HG03280 (cell line): ENCODE measurements at regions not wholly inside any gene's neighbourhood (a gene's known extent, or its start where the extent isn't known, plus 50 kb on each side); places are given as distances from the start of the nearest gene placed in this dataset.

Experiments used
- ATAC-seq: cut with Tn5 transposase; IDR thresholded peaks from one replicate; pipeline ENCODE4 v1.9.1; 2021; ENCODE audit warnings: mild to moderate bottlenecking, moderate library complexity; ENCODE audit not compliant: unreplicated experiment

- no peak for ATAC-seq
Observed at GRCh38 chr1:79355090-79355489, 348.6 kb upstream of the ADGRL4 start.

DNA sequence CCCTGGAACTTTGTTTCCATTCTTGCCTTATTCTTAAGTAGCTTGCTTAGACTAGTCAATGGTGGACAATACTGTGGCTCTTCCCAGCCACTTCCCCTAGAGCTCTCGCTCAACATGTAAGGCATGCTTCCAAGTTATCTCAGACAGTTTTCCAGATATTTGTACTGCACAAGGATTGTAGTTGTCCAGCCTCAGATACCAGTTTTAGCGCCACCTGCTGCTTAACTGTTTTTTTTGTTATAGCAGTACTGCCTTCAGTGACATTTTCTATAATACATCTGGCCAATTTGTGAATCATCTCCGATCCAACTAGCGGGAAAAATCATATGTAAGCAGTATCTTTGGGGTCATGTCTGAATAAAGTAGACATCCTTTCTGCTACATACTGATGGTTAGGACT is 346.7 kb upstream of the ADGRL4 start:
- ATAC-seq = no peak

GRCh38 chr1:79326875-79327274 is 320.3 kb upstream of the ADGRL4 start:
- ATAC-seq = no peak

DNA sequence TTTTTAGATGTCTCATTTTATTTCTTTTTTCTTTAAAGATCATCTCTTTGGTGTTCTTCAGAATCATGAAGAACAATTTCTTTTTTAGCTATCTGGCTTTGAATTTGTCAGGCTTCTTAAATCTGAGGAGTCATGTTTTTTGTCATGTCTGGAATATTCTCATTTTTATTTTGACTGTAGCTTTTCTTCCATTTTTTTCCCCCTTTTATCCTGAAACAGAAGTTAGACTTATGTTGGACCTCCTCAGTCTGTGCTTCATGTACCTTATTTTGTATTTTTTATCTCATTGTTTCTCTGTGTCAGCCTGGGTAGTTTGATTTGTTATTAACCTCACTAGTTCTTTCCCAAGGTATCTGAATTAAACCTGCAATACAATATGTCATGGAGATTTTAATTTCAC is 319.2 kb upstream of the ADGRL4 start:
- no peak for ATAC-seq

- no peak for ATAC-seq
Observed at GRCh38 chr1:79325126-79325525, 318.6 kb upstream of the ADGRL4 start.

DNA sequence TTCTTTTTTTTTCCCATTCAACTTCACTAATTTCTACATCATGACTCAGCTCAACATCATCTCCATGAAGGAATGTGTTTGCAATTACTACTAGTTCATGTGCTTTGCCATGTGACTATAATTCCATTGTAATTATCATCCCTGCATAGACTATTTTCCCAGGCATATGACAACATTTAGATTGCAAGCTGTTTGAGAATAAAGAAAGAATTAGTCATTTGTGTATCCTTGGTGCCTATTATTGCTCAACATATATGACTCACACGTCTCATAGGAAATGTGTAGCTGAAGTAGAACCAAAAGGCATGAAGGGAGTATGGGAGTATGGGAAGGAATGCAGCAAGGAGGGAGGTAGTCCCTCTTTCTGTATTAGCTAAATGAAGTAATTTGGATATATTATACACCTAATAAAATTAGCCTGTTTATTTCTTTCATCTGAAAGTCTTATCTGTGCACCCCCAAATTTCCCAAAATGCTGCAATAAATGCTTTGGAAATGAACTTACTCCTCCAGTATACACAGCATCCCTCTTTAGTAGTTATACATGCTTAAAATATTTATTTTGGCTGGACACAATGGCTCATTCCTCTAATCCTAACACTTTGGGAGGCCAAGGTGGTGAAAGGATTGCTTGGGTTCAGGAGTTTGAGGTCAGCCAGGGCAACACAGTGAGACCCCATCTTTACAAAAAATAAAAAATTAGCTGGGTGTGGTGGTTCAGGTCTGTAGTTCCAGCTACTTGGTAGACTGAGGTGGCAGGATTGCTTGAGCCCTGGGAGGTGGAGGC is 316.9 kb upstream of the ADGRL4 start:
- no peak for ATAC-seq

- ATAC-seq = no peak
Observed at GRCh38 chr1:79322511-79323027, 316.0 kb upstream of the ADGRL4 start.

- no peak for ATAC-seq
Observed at GRCh38 chr1:79312438-79312837, 305.9 kb upstream of the ADGRL4 start.

GRCh38 chr1:79310609-79311008 is 304.1 kb upstream of the ADGRL4 start:
- no peak for ATAC-seq

DNA sequence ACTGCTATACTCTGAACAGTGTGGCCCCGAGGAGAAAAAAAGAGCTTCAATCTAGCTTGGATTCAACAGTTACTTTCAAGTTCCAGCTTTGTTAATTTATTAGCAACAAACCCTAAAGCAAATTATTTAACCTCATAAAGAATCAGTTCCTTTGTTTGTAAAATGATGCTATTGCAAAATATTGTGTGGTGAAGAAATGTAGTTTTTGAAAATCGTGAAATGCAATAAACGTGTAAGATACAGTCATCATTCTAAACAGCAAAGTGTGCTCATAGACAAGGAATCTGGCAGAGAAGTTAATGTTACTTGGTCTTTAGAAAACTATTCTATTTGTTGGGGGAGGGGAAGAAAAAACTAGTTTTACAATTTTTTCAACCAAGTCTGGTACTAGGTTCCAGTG is 297.6 kb upstream of the ADGRL4 start:
- ATAC-seq = no peak

GRCh38 chr1:79303040-79303439 is 296.5 kb upstream of the ADGRL4 start:
- no peak for ATAC-seq

DNA sequence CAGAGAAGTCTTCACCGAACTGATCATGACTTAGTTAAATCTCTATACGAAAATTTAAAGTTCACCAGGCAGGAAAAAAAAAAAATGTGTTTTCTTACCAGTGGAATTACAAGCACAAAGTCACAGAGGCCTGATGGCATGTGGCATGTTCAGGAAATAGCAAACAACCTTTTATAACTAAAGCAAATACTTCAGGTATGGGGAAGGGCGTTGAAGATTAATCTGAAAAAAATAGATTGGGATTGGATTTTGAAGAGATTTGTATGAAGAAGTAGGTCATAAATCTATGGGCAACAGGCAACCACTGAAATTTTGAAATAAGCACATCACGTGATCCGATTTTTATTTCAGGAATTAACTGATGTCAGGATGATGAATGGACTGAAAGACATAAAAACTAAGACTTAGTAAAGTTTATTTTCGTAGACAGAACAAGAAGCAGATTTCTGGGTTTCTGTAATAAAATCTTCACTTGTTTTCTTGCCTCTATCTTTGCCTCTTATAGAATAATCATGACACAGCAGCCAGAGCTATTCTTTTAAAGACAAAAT is 295.9 kb upstream of the ADGRL4 start:
- ATAC-seq = no peak

DNA sequence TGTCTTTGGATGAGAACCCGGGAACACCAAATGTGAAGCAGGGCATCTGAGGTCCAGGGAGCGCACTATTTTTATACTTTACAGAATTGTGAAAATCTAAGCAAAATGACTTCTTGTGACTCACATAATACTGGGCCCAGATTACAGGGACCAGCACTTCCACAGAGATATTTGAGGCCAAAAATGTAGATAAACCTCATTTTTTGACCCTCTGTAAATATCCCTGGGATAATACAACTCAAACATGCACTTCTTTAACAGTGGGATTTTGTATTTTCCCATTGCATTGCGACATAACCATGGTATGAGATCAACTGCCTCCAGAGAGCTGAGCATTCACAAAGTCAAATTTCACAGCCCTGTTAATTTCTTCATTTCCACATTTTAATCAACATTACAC is 289.4 kb upstream of the ADGRL4 start:
- ATAC-seq = no peak

DNA sequence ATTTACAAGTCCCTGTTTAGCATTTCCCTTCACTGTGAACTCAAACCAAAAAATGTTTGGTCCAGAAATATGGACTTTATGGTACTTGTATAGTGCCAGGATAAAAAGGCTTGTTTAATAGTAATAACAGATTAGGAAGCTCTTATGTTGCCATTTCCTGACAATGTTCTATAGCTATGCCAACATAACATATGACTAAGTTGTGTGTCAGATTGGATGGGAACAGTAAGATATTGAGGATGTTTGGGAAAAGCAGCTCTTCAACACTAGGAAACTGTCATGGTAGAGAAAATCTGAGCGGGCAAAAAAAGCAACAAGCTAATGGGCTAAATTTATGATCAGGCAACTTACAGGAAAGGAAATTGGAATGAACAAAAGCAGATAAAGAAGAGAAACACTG is 287.1 kb upstream of the ADGRL4 start:
- ATAC-seq = no peak

- no peak for ATAC-seq
Observed at GRCh38 chr1:79290927-79291474, 284.5 kb upstream of the ADGRL4 start.

DNA sequence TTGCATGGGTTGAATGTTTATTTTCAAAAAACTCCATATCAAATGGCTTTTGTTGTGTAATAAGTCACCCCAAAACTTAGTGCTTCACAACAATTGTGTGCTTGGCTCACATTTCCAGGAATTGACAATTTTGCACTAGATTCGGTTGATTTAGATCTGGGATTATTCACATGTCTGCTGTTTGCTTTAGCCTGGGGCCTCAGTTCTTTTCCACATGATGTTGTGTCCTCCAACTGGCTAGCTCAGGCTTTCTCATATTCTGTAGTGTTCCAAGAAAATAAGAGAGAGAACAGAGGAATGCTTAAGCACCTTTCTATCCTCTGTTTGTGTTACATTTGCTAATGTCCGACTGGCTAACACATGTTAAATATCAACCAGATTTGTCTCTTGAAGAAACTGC is 281.5 kb upstream of the ADGRL4 start:
- ATAC-seq = no peak

DNA sequence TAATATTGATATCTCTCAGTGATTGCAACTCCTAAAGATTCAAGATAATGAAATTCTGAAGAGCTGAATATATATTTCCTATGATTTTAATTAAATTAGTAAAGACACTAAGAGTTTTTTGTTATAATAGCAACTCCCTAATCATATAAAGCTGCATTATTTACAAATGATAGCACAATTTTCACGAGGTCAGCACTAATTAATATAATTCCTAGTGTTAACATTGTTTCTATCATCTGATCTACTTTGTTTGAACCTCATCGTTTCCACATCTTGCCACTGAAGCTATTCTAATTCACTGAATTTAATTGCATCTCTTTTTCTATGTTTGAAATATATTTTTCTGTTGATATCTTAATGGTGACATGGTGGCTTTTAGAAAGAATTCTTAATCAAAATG is 279.1 kb upstream of the ADGRL4 start:
- no peak for ATAC-seq

GRCh38 chr1:79283451-79283850 is 276.9 kb upstream of the ADGRL4 start:
- ATAC-seq = no peak

DNA sequence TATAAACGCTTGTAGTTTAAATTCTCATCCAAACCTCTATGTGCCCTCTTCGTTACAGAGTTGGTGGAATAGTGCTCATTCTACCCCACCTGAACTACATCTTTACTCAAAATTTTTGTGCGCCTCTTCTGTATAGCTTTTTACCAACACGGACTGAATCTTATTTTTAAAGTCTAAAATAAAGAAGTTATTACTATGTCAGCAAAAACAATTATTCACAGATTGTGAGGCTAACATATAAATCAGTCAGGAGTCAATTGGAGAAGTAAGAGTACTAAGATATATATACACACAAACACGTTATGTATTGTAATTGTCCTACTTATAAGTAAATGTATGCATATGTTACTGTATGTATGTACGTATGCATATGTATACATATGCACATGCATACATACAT is 274.9 kb upstream of the ADGRL4 start:
- ATAC-seq = no peak

- no peak for ATAC-seq
Observed at GRCh38 chr1:79271759-79272158, 265.2 kb upstream of the ADGRL4 start.

DNA sequence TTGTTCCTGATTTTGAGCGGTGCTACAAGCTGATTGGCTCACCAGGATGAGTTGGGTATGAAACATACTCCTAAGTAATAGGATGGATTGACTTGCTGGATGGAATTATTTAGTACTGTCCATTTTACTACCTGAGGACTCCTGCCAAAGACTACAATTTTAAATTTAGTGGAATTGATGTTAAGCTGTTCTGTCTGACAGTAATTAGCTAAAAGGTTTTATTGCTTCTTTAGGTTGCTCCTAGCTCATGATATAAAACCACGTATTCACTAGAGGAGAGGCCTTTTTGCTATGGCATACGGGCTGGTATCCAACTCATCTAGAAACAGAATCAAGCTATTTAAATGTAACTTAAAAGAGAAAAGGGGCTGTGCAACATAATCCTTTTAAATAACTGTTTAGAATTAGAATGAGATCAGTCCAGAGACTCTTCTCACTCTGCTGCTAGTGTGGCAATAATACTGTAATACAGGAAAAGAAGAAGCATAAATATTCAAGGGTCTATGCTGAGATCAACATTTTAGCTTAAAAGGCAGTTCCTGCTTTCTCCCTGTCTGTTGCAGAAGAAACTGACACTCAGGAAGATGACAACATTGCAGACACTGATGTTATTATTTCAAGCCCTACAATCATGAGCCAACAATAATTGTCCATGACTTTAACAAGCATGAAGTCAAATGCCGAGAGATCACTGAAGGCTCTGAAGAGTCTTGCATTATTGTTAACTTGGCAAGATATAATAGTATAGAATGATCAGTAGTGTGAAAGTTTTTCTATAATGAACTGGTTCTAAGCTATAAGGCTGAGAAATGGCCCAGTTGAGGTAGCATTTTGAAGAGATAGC is 258.7 kb upstream of the ADGRL4 start:
- ATAC-seq = no peak
